ENCODE measurements at regions not wholly inside any gene's neighbourhood (a gene's known extent, or its start where the extent isn't known, plus 50 kb on each side); places are given as distances from the start of the nearest gene placed in this dataset.

DNA sequence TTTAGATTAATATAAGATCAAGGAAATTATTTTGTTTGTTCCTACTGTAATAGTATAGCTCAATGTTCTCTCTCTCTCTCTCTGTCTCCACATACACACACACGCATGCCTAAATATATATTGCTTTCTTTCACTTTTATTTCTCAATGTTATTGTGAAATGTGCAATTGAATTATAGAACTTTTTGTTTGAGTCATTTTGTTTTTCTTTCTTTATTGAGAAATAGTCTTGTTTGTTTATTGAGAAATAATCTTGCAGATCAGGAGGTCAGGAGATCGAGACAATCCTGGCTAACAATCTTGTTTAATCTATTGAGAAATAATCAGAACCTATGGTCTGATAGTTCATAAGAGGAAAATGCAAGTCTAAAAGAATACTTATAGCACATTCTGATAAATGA, 1581.3 kb downstream of the EFNB2 start:
- no peak for DNase-seq (ENCODE audit: low read depth, low spot score)
- TF ChIP-seq, protein P1, sequence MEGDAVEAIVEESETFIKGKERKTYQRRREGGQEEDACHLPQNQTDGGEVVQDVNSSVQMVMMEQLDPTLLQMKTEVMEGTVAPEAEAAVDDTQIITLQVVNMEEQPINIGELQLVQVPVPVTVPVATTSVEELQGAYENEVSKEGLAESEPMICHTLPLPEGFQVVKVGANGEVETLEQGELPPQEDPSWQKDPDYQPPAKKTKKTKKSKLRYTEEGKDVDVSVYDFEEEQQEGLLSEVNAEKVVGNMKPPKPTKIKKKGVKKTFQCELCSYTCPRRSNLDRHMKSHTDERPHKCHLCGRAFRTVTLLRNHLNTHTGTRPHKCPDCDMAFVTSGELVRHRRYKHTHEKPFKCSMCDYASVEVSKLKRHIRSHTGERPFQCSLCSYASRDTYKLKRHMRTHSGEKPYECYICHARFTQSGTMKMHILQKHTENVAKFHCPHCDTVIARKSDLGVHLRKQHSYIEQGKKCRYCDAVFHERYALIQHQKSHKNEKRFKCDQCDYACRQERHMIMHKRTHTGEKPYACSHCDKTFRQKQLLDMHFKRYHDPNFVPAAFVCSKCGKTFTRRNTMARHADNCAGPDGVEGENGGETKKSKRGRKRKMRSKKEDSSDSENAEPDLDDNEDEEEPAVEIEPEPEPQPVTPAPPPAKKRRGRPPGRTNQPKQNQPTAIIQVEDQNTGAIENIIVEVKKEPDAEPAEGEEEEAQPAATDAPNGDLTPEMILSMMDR (IDR thresholded peaks at IDR 0.05; ENCODE audit: low read depth, low read length), result no peak
- H3K4me3 ChIP-seq (ENCODE audit: low read depth, low read length), result no peak overlapping the region
- in situ Hi-C loops (cut with HindIII; ENCODE audit: low sequenced_read_pairs), result no loop called here

DNA sequence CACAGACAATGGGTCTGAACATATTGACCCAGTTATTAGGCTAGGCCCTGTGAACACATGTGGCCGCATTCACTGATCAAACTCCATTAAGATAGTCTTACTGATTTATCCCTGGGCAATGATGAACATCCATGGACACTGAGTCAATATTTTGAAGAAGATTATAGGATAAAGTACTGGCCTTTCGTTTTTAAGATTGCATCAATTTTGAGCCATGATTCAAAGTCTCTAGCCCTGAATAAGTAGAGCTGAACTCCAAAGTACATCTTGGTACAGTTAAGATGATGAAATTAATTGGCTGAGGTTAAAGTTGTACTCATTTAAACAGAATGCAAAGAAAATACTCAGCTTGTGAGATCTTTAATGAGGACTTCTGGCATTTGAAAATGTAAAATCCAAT, 1581.9 kb downstream of the EFNB2 start:
- DNase-seq (ENCODE audit: low read depth, low spot score), result no peak
- no peak overlapping the region for H3K4me3 ChIP-seq (ENCODE audit: low read depth, low read length)
- in situ Hi-C loops (cut with HindIII; ENCODE audit: low sequenced_read_pairs), result no loop called here
- TF ChIP-seq, protein P1 (IDR thresholded peaks at IDR 0.05; ENCODE audit: low read depth, low read length), result no peak

DNA sequence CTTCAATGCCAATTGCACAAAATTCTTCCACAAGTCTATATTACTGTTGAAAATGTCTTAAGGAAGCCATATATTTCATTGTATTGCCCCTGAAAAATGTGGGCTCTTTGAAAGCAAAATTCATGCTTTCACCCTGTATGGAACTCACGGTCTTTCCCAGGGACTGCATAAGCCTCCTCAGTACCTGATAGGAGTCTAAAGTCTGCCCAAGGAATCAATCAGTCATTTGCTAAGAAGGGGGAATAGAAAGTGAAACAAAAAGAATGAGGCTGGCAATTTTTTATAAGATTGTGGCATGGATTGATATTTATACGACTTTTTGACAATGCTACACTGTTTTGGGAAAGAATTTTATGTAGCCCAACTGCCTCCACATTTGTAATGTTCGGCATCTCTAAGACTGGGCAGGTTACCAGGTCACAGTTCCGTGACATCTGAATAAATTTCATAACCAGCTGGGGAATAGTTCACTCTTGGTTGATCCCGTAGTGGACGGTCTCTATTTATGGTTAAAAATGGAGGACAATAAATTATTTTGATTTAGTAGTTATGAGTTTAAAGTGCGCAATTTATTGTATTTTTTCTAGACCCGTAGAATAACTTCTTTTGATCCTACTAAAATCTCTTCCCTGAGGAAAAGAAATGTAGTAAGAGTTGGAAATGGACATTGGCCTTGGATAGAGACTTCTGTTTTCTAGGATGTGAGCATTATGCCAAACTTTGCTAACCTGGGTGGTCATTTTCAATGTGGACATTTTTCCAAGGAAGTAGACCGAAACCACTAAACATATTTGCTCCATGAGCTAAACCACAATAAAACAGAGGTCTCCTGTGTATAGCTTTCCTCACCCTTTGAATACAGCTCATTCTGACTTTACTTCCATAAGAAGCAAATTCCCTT, 1585.4 kb downstream of the EFNB2 start:
- no peak overlapping the region for H3K4me3 ChIP-seq (ENCODE audit: low read depth, low read length)
- TF ChIP-seq, protein P1 (IDR thresholded peaks at IDR 0.05; ENCODE audit: low read depth, low read length), result no peak
- DNase-seq (ENCODE audit: low read depth, low spot score), result peak; percentile 79
- in situ Hi-C loops (cut with HindIII; ENCODE audit: low sequenced_read_pairs), result no loop called here

DNA sequence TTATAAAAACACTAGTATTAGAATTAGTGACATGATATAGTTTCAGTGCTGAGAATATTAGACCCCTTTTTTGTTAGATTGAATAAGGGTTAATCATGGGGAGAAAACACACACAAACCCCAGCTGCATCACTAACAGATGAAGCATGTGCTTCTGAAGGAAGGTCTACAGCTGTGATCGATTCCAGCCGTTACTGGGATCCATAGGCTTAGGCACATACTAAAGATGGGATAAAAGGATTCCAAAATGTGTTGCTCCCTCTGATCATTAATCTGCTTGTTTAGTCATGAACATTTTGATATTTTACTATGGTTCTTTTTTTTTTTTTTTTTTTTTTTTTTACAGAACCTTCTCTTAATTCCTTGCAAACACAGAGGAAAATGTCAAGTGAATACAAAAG, 1591.3 kb downstream of the EFNB2 start:
- no peak for DNase-seq (ENCODE audit: low read depth, low spot score)
- in situ Hi-C loops (cut with HindIII; ENCODE audit: low sequenced_read_pairs), result no loop called here
- TF ChIP-seq, protein P1 (IDR thresholded peaks at IDR 0.05; ENCODE audit: low read depth, low read length), result no peak
- no peak overlapping the region for H3K4me3 ChIP-seq (ENCODE audit: low read depth, low read length)

DNA sequence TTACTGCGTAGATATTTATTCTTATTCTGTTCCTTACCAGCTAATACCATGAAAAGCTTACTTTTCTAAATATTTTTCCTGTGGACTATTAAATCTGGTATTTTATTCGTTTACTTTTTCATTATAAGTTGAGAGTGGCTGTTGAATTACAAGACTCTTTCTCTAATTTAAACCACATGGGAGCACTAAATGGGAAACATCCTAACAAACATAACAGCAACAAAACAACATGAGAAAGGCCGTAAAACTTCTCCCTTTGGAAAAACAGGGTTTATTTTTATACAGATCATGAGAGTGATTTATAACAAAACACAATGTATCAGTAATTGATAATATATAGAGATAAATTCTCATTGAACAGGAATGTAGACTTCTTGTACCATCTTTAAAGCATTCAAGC, 1592.1 kb downstream of the EFNB2 start:
- H3K4me3 ChIP-seq (ENCODE audit: low read depth, low read length), result no peak overlapping the region
- no peak for DNase-seq (ENCODE audit: low read depth, low spot score)
- TF ChIP-seq, protein P1 (IDR thresholded peaks at IDR 0.05; ENCODE audit: low read depth, low read length), result no peak
- in situ Hi-C loops (cut with HindIII; ENCODE audit: low sequenced_read_pairs), result no loop called here

DNA sequence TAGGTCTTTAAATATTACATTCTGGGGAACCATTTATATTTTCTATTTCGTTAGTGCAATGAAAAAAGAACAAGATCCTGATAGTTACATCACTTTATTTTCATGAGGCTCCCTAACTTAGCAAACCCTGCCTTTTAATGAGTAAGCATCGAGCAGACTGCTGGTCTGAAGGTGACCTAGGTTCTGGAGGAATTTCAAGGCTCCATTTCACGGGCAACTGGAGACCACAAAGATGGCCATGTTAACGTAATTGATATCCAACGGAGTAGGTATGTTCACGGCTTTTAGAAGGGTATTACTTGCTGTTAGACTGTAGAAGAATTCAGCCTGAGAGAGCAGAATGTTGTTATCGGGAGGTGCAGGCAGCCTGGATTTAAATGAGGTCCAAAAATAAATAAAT, 1597.6 kb downstream of the EFNB2 start:
- TF ChIP-seq, protein P1 (IDR thresholded peaks at IDR 0.05; ENCODE audit: low read depth, low read length), result no peak
- in situ Hi-C loops (cut with HindIII; ENCODE audit: low sequenced_read_pairs), result no loop called here
- H3K4me3 ChIP-seq (ENCODE audit: low read depth, low read length), result no peak overlapping the region

More for the DNA sequence above, 1597.6 kb downstream of the EFNB2 start:
- peak; percentile 6 for DNase-seq (ENCODE audit: low read depth, low spot score)

All from astrocyte of the spinal cord (primary cell).